ENCODE measurements at regions not wholly inside any gene's neighbourhood (a gene's known extent, or its start where the extent isn't known, plus 50 kb on each side); places are given as distances from the start of the nearest gene placed in this dataset.

DNA sequence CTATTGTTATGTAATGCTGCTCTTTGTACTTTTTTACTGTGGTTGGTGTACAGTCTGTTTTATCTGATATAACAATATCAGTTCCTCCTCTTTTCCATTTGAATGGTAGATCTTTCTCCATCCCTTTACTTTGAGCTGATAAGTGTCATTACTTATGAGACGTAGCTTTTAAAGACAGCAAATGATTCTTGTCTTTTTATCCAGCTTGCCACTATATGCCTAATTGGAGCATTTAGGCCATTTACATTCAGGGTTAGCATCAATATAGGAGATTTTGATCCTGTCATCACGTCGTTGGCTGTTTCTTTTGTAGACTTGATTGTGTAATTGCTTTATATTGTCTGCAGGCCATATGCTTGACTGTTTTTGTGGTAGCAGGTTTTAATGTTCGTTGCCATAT is 894.2 kb upstream of the ATXN8OS start:
- H3K36me3 Mint-ChIP-seq (ENCODE audit: low read depth) = no peaks in the 10 kb centered on the region
- TF ChIP-seq, protein P1, sequence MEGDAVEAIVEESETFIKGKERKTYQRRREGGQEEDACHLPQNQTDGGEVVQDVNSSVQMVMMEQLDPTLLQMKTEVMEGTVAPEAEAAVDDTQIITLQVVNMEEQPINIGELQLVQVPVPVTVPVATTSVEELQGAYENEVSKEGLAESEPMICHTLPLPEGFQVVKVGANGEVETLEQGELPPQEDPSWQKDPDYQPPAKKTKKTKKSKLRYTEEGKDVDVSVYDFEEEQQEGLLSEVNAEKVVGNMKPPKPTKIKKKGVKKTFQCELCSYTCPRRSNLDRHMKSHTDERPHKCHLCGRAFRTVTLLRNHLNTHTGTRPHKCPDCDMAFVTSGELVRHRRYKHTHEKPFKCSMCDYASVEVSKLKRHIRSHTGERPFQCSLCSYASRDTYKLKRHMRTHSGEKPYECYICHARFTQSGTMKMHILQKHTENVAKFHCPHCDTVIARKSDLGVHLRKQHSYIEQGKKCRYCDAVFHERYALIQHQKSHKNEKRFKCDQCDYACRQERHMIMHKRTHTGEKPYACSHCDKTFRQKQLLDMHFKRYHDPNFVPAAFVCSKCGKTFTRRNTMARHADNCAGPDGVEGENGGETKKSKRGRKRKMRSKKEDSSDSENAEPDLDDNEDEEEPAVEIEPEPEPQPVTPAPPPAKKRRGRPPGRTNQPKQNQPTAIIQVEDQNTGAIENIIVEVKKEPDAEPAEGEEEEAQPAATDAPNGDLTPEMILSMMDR (IDR thresholded peaks at IDR 0.05) = no peak
- no peak for DNase-seq
- H3K4me3 Mint-ChIP-seq = no peak overlapping the region
- H3K4me1 Mint-ChIP-seq (ENCODE audit: low read depth) = no peaks in the 10 kb centered on the region
- H3K9me3 Mint-ChIP-seq = peaks cover 44% of the 10 kb centered on the region
- H3K27me3 Mint-ChIP-seq (ENCODE audit: insufficient read depth) = no peaks in the 10 kb centered on the region
- no peak overlapping the region for H3K27ac Mint-ChIP-seq

DNA sequence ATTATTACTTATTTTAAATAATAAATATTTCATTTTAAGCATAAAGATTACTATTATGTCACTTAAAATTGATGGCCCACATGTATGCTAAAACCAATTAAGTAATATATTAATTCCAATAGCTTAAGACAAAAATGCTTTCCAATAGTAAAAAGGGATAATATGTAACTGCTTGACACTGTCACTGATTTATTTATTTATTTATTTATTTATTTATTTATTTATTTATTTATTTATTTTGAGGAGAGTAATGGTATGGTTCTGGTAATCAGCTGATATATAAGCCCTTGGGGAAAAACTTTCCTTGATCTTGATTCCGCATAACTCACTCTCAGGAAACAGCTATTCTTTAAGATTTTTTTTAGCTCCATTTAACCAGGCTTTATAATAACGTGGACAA is 903.0 kb upstream of the ATXN8OS start:
- DNase-seq = no peak
- H3K36me3 Mint-ChIP-seq (ENCODE audit: low read depth) = peaks cover 4% of the 10 kb centered on the region; the same call in 1 of the 2 replicates
- peaks cover 22% of the 10 kb centered on the region for H3K9me3 Mint-ChIP-seq
- no peaks in the 10 kb centered on the region for H3K27me3 Mint-ChIP-seq (ENCODE audit: insufficient read depth)
- H3K27ac Mint-ChIP-seq = no peak overlapping the region
- TF ChIP-seq, protein P1 (IDR thresholded peaks at IDR 0.05) = no peak
- no peaks in the 10 kb centered on the region for H3K4me1 Mint-ChIP-seq (ENCODE audit: low read depth)
- no peak overlapping the region for H3K4me3 Mint-ChIP-seq

DNA sequence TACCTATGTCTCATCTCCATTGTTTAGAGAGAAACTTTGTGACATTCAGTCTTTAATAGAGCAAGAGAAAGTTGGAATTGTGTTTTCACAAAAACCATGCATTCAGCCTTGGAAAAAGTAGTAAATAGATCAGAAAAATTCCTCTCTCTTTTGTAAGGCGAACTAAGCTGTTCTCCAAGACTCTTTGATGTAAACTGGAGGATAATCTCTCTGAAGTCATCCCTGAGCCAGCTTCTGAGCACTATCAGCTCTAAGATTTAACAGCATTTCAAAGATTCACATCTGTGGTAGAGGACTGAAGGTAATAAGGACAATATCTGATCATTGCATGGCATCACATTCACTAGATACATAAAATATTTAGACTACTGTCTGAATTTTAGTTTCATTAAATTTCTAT is 904.6 kb upstream of the ATXN8OS start:
- DNase-seq = no peak
- Mint-ChIP-seq H3K36me3 (ENCODE audit: low read depth) (peaks cover 4% of the 10 kb centered on the region; the same call in 1 of the 2 replicates), H3K4me3 (no peak overlapping the region), H3K27me3 (ENCODE audit: insufficient read depth) (no peaks in the 10 kb centered on the region), H3K9me3 (peaks cover 22% of the 10 kb centered on the region), H3K27ac (no peak overlapping the region), H3K4me1 (ENCODE audit: low read depth) (no peaks in the 10 kb centered on the region)
- TF ChIP-seq, protein P1 (IDR thresholded peaks at IDR 0.05) = no peak

DNA sequence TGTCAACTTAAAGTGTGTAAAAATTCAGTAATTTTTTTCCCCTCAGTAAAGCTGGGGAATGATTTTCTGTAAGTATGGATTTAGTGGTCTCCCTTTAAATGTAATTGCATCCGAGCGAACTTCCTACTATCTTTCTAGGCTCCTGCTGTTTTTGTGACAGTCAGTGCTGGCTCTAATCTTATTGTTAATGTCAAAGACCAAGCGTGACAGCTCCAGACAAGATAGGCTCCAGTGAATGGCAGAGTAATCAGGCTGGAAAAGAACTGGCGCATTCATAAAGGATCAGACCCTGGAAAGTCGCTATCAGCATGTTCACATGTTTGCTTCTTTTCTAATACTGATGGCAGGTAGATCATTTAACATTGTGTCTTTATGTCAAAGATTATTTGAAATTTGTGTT is 908.0 kb upstream of the ATXN8OS start:
- no peaks in the 10 kb centered on the region for H3K27me3 Mint-ChIP-seq (ENCODE audit: insufficient read depth)
- H3K36me3 Mint-ChIP-seq (ENCODE audit: low read depth) = no peaks in the 10 kb centered on the region
- H3K27ac Mint-ChIP-seq = no peak overlapping the region
- TF ChIP-seq, protein P1 (IDR thresholded peaks at IDR 0.05) = no peak
- peaks cover 7% of the 10 kb centered on the region; the same call in 1 of the 2 replicates for H3K9me3 Mint-ChIP-seq
- H3K4me1 Mint-ChIP-seq (ENCODE audit: low read depth) = no peaks in the 10 kb centered on the region
- DNase-seq = no peak
- no peak overlapping the region for H3K4me3 Mint-ChIP-seq

DNA sequence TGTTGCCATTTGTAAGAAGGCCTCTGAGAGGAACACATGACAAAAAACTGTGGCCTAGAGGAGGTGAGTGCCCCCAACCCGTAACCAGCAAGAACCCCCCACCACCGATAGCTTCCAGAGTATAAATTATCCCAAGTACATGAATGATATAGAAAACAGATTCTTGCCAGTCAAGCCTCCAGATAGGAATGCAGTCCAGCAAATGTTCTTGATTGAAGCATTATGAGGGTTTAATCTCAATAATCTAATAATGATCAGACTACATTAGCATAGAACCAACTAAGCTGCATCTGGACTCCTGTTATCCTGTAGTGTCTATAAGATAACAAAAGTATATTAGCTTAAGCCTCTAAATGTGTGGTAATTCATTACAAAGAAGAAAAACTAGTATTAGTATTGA is 908.9 kb upstream of the ATXN8OS start:
- Mint-ChIP-seq H3K4me3 (no peak overlapping the region), H3K27ac (no peak overlapping the region), H3K9me3 (peaks cover 7% of the 10 kb centered on the region; the same call in 1 of the 2 replicates), H3K4me1 (ENCODE audit: low read depth) (no peaks in the 10 kb centered on the region), H3K36me3 (ENCODE audit: low read depth) (no peaks in the 10 kb centered on the region), H3K27me3 (ENCODE audit: insufficient read depth) (no peaks in the 10 kb centered on the region)
- no peak for DNase-seq
- TF ChIP-seq, protein P1 (IDR thresholded peaks at IDR 0.05) = no peak

DNA sequence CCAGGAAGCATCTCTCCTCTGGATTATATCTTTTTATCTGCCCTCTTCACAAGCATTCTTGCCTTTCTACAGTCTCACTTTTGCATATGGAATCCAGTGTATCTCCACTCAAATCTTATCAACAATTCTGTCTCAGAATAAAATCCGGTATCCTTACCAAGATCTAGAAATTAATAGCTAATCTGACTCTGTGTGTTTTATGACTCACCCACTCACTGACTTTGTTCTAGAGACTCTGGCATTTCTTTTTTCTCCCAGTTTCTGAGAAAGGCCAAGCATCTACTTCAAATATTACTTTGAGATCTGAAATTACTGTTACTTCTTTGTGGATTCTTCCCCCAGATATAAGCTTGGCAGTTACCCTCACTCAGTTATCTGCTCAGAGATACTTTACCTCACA is 913.5 kb upstream of the ATXN8OS start:
- H3K27me3 Mint-ChIP-seq (ENCODE audit: insufficient read depth) = no peaks in the 10 kb centered on the region
- H3K36me3 Mint-ChIP-seq (ENCODE audit: low read depth) = no peaks in the 10 kb centered on the region
- H3K9me3 Mint-ChIP-seq = peaks cover 9% of the 10 kb centered on the region
- H3K4me3 Mint-ChIP-seq = no peak overlapping the region
- no peaks in the 10 kb centered on the region for H3K4me1 Mint-ChIP-seq (ENCODE audit: low read depth)
- TF ChIP-seq, protein P1 (IDR thresholded peaks at IDR 0.05) = no peak
- H3K27ac Mint-ChIP-seq = no peak overlapping the region
- DNase-seq = no peak
